GM18499 (cell line): ENCODE measurements at regions not wholly inside any gene's neighbourhood (a gene's known extent, or its start where the extent isn't known, plus 50 kb on each side); places are given as distances from the start of the nearest gene placed in this dataset.
"Not testable (repeated sequence)": the region's sequence is repeated elsewhere in the genome, so short reads cannot be mapped to it uniquely, and the experiment has no call there.

Source experiments
- ATAC-seq: cut with Tn5 transposase; IDR thresholded peaks from one replicate; pipeline ENCODE4 v1.9.1; 2021; ENCODE audit warnings: moderate number of reproducible peaks; ENCODE audit not compliant: insufficient read depth, unreplicated experiment

- ATAC-seq = no peak
Observed at GRCh38 chr15:62856466-62857246, 185.9 kb upstream of the TPM1 start.

GRCh38 chr15:62857411-62857853 lies 185.1 kb upstream of the TPM1 start:
- ATAC-seq = no peak

GRCh38 chr15:62858343-62858742 lies 184.2 kb upstream of the TPM1 start:
- ATAC-seq = no peak

- no peak for ATAC-seq
Observed at GRCh38 chr15:62862717-62863116, 179.8 kb upstream of the TPM1 start.

GRCh38 chr15:62866366-62866765 lies 176.2 kb upstream of the TPM1 start:
- ATAC-seq = no peak

GRCh38 chr15:62867844-62868243 lies 174.7 kb upstream of the TPM1 start:
- no peak for ATAC-seq

GRCh38 chr15:62868507-62868906 lies 174.0 kb upstream of the TPM1 start:
- ATAC-seq = no peak

- no peak for ATAC-seq
Observed at GRCh38 chr15:62869116-62869515, 173.4 kb upstream of the TPM1 start.

- ATAC-seq = no peak
Observed at GRCh38 chr15:62870216-62870615, 172.3 kb upstream of the TPM1 start.

- ATAC-seq = not testable (repeated sequence)
Observed at GRCh38 chr15:62870701-62871100, 171.8 kb upstream of the TPM1 start.

GRCh38 chr15:62873203-62873602 lies 169.3 kb upstream of the TPM1 start:
- no peak for ATAC-seq

- ATAC-seq = no peak
Observed at GRCh38 chr15:62874064-62874463, 168.5 kb upstream of the TPM1 start.

GRCh38 chr15:62874959-62875625 lies 167.5 kb upstream of the TPM1 start:
- ATAC-seq = no peak

- ATAC-seq = no peak
Observed at GRCh38 chr15:62875626-62876021, 166.9 kb upstream of the TPM1 start.

GRCh38 chr15:62877276-62877857 lies 165.2 kb upstream of the TPM1 start:
- no peak for ATAC-seq

GRCh38 chr15:62878070-62878469 lies 164.5 kb upstream of the TPM1 start:
- no peak for ATAC-seq

- no peak for ATAC-seq
Observed at GRCh38 chr15:62879770-62880169, 162.8 kb upstream of the TPM1 start.

GRCh38 chr15:62880278-62880677 lies 162.3 kb upstream of the TPM1 start:
- no peak for ATAC-seq

GRCh38 chr15:62881056-62881455 lies 161.5 kb upstream of the TPM1 start:
- no peak for ATAC-seq

GRCh38 chr15:62883938-62884479 lies 158.5 kb upstream of the TPM1 start:
- ATAC-seq = no peak

GRCh38 chr15:62886431-62887071 lies 156.0 kb upstream of the TPM1 start:
- no peak for ATAC-seq
